HG03432 (cell line): ENCODE measurements at regions not wholly inside any gene's neighbourhood (a gene's known extent, or its start where the extent isn't known, plus 50 kb on each side); places are given as distances from the start of the nearest gene placed in this dataset.

Experiments used
- ATAC-seq: cut with Tn5 transposase; IDR thresholded peaks from one replicate; pipeline ENCODE4 v1.9.1; 2021; ENCODE audit warnings: mild to moderate bottlenecking, moderate library complexity; ENCODE audit not compliant: unreplicated experiment

DNA sequence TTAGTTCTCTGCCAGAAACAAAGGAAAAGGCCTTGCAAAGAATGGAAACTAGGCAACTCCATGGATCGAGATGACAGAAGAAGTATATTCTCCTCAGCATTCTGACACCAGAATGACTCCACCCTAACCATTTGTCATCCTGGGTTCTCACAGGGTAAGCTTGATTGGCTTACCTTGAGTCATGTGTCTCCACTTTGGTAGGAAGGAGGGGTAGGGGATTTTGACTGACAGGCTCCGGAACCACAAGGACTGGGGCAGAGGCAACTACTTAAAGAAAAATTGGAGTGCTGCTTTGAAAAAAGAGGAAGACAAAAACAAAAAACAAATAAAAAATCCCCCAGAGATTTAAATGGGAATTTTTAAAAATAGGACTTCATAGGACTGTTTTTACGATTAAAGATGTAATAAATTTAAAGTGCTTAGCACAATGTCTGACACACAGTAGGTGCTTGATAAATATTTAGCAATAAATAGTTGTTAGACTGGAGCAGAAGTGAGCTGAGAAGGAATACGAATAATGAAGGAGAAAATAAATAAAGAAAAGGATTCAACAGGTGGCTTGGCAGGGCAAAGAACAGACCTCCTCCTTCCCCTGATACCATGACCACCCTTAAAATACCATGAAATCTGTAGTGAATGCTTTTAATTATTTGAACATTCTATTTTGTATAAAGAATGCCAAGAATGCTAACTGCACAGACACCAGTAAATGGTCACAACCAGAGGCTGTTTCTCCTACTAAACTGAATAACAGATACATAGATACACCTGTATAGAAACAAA, 230.2 kb downstream of the CDCA7 start:
- ATAC-seq: no peak

- no peak for ATAC-seq
Measured at GRCh38 chr2:173588931-173589369, 234.3 kb downstream of the CDCA7 start.

GRCh38 chr2:173589604-173590275, 235.1 kb downstream of the CDCA7 start:
- no peak for ATAC-seq

DNA sequence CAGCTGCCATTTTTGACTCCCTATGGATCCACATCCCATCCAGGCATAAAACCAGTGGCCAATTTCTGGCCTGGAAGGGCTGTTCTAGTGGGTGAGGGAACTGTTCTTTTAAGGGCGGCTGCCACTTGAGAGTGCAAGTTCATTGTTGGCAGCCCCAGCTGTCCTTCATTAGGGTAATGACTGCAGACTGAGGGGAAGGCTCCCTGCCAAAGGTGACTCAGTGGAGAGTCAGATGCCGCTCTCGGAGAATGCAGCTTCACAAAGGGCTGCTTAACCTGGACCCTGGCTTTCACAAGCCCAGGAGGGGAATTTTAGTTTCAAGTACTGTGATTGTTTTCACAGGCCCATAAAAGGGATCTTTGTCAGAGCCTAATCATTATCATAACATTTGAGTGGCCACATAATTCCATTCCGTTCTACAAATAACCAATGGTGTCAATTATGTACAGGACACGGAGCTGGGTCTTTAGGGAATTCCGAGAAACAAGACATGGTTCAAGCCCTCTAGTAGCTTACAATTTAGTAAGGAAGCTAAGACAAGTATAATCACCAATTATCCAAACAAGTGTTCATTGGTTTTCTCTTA, 235.7 kb downstream of the CDCA7 start:
- no peak for ATAC-seq

GRCh38 chr2:173593109-173593508, 238.4 kb downstream of the CDCA7 start:
- no peak for ATAC-seq

- no peak for ATAC-seq
Measured at GRCh38 chr2:173596244-173596643, 241.6 kb downstream of the CDCA7 start.

DNA sequence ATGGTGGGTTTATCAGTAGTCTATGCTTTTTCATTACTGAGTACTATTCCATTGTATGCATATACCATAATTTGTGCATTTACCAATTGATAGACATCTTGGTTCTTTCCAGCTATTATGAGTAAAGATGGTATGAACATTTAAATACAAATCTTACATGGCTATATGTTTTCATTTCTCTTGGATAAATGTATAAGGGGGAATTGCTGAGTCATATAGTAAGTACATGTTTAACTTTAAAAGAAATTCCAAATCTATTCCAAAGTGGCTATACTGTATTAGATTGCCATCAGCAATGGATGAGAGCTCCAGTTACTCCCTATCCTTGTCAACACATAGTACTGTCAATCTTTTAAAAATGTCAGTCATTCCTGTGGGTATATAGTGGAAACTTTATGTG, 243.9 kb downstream of the CDCA7 start:
- ATAC-seq: no peak

GRCh38 chr2:173599821-173600359, 245.2 kb downstream of the CDCA7 start:
- ATAC-seq: no peak

DNA sequence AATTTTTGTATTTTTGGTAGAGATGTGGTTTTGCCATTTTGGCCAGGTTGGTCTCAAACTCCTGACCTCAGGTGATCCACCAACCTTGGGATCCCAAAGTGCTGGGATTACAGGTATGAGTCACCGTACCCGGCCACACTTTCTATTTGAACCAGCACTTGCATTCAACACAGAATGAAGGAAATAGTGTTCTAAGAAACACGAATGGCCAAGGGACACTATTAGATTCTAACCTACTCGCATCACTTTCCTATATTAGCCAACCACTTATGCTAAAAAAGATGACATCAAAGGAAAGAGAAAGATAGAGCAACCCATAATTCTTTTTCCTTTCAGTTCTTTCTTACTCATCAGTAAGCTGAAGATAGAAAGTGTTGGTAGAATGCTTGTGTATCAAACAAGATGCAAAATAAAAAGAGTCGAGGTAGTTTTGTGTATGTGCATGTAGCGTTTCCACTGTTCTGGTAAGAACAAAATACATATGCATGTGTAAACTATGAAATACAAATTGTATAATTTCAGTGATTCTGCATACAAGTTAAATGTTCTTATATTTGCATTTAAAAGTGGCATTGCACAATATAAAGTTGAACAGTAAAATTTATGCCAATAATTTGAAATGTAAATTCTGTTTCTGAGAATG, 247.6 kb downstream of the CDCA7 start:
- no peak for ATAC-seq

- ATAC-seq: no peak
Measured at GRCh38 chr2:173605994-173606393, 251.3 kb downstream of the CDCA7 start.

- ATAC-seq: no peak
Measured at GRCh38 chr2:173606619-173607248, 252.1 kb downstream of the CDCA7 start.

DNA sequence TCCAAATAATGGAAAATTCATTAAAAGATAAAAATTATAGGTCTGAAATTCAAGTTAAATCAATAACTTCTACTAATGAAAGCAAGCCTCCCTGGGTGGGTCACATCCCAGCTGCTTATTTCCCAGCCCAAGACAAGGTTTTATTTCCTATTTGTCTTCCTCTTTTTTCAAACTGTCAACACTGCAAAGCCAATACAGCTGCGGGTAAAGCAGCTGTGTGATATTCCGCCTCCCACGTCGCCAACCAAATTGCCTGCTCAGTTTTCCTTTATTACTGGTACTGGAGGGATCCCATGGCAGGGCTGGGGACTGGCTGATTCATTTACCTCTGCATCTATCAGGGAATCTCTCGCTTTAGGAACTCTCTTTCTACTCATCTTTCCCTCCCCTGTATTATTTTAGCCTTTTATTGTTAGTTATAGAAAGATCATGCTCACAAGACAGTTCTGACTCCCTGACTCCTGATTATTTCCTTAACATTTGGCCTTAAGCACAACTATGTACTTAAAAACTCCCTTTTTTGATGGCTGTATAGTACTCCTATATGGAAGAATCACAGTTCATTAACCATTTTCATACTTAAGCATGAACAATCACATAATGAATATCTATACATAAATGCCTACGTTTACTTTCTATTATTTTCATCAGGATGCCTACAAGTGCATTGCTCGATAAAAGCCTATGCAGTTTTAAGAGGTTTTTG, 253.1 kb downstream of the CDCA7 start:
- no peak for ATAC-seq

DNA sequence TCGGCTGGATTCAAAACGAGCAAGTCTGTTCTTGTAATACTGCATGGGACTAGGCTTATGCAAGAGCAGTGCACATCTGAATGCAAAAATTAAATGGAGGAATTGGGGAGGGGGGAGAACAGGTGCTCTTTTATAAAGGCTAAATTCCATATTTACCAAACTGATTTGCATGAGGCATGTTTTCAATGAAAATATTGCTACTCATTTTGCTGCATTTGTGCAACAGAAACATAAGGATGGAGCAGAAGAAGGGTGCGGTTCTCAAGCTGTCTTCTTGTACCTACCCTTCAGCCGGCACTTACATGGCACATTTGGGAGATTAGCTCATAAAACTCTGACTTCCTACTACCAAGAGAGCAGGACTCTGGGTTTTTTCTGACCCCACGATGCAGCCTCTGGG, 256.4 kb downstream of the CDCA7 start:
- ATAC-seq: no peak

DNA sequence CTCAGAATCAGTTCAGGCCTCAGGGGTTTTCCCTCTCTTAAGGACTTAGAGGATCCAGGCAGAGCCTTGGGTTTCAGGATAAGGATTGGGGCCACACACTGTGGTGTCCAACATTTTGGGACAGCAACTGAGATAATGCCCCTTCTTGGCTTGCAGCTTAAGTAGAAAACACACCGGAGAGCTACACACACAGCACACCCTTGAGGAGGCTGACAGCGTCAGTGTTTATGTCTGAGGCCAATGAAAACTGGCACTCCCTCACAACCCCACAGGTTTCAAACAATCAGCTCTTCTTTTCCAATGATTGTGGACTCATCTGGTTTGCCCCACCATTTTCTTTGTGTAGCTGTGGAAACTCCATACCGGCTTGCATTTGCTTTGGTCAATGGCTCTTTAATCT, 257.7 kb downstream of the CDCA7 start:
- ATAC-seq: no peak

GRCh38 chr2:173613386-173613785, 258.7 kb downstream of the CDCA7 start:
- no peak for ATAC-seq

GRCh38 chr2:173614265-173614930, 259.7 kb downstream of the CDCA7 start:
- ATAC-seq: no peak

- ATAC-seq: no peak
Measured at GRCh38 chr2:173623438-173624319, 269.0 kb downstream of the CDCA7 start.

GRCh38 chr2:173625315-173625714, 270.6 kb downstream of the CDCA7 start:
- ATAC-seq: no peak

DNA sequence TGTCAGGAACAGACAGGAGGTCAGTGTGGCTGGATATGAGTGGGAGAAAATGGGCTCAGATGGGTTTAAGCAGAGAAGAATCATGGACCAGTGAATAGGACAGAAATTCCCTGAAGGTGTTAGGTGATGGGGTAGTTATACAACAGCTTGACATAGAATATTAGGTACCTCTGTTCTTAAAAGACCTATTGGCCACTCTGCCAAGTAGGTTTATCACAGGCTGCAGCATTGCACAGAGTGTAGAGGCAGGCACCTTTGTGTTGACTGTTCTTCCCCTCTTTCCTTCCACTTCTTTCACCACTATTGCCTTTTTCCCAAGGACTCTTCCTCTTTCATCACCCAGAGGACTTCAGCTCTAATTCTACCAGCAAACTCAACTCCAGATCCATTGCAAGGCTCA, 274.4 kb downstream of the CDCA7 start:
- no peak for ATAC-seq
